GM12864 (cell line): ENCODE measurements at regions not wholly inside any gene's neighbourhood (a gene's known extent, or its start where the extent isn't known, plus 50 kb on each side); places are given as distances from the start of the nearest gene placed in this dataset.

Experiments used
- DNase-seq: peaks from one replicate; pipeline ENCODE4 v3.0.0-alpha.2; 2011; ENCODE audit warnings: low read depth
- H3K4me3 ChIP-seq: 2 replicates; pipeline ENCODE4 v1.5.1; 2011; ENCODE audit warnings: mild to moderate bottlenecking, low read depth, low read length, control low read depth
- CTCF ChIP-seq: IDR thresholded peaks from 2 replicates; pipeline ENCODE4 v1.5.1; 2011; ENCODE audit warnings: low read depth, mild to moderate bottlenecking, moderate library complexity, low read length, control low read depth, inconsistent platforms; ENCODE audit errors: missing control alignments

DNA sequence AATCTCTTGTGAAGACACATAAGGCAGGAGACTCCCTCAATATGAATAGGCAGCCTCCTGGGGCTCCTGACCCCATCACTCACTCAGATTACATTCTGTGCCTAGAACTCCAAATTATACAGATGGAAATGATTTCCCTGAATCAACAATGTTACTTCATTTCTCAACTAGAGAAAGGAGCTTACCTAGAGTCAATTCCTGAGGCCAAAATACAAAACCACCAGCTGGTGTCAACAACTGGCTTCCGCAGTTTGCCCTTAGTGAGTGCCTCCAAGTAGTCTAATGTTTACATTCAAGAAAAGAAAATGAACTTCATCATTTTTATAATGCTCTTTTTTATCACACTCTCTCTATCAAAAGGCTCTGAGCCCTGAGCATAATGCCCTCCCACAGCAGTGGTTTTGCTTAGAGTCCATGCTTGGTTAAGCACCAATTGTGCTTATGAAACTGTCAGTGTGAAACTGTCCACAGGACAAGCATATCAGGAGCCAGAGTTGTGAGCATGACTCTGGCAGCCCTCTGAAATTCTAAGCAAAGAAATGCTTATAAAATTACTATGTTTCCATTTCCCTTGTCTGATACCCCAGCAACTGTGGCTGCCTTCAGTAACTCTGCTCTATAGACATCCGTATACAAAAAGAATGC lies 305.7 kb upstream of the PKDCC start:
- H3K4me3 ChIP-seq, result no peak overlapping the region
- TF ChIP-seq CTCF, result no peak

DNA sequence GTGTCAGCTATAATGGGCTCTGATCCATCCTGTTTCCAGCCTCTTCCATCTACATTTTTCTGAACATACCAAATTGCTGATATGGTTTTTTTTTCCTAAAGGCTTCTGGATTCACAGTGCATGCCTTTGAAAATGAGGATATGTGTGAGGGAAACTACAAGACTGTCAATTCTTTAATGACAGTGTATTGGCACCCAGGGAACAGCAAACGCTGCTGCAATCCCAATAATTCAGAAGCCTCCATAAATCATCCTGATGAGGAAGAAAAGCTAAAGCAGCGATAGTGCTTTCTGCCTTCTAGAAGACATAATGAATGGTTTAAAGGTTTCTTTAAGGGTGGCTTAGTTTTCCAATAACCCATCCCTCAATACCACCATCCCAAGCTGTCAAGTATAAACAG lies 304.5 kb upstream of the PKDCC start:
- no peak overlapping the region for H3K4me3 ChIP-seq
- no peak for TF ChIP-seq CTCF
- DNase-seq, result no peak

More for the DNA sequence above, 305.7 kb upstream of the PKDCC start:
- peak; percentile 15 for DNase-seq

- no peak overlapping the region for H3K4me3 ChIP-seq
- TF ChIP-seq CTCF, result no peak
- no peak for DNase-seq
Measured at GRCh38 chr2:41750829-41751228, 297.0 kb upstream of the PKDCC start.

DNA sequence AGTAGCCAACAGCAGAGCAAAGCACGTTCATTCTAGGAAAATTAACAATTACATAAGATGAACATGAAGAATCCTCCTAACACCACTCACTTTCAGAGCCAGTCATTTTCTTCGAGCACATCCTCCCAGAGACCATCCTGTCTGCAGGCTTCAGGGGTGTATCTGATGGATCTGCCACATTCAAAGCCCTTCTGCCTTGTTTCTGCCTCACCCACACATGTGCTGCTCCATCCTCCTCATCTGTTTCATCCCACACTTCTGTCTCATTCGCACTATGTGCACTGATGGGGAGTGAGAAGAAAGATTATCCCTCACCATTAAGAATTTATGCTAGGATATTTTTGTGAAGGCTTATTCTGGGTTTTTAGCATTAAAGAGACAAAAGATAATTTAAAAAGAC lies 287.9 kb upstream of the PKDCC start:
- no peak for TF ChIP-seq CTCF
- DNase-seq, result no peak
- no peak overlapping the region for H3K4me3 ChIP-seq

DNA sequence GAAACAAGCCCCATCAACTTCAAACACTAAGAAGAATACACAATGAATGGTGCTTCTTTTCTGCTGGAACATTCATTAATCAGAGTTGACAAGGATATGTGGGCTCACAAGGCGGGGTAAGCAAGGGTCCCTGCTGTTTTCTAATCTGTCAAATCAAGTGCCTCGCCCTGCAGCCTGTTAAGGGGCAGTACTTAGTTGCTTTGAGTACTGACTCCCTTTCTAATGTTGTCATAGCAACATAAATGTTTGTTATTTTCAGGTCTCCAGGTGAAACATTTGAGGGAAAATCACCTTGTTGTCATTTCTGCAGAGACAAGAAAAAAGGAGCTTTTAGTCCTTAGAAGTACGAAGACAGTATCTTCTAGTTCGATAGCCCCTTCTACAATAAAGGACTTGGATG lies 284.7 kb upstream of the PKDCC start:
- no peak overlapping the region for H3K4me3 ChIP-seq
- no peak for DNase-seq
- no peak for TF ChIP-seq CTCF

DNA sequence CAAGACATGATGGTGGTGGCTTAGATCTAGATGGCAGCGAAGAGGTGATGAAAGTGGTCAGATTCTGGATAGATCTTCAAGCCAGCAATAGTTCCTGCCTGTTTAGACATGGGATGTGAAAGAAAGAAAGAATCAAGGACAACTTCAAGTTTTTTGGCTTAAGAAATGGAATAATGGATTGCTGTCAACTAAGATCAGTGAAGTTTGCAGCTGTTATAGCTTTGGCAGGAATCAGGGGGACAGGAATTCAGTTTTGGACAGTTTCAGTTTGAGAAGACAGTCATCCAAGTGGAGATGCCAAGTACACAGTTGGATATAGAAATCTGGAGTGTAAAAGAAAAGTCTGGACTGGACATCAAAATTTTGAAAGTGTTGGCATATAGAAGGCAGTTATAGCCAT lies 283.7 kb upstream of the PKDCC start:
- H3K4me3 ChIP-seq, result no peak overlapping the region
- no peak for TF ChIP-seq CTCF
- DNase-seq, result no peak

GRCh38 chr2:41764919-41765318 lies 282.9 kb upstream of the PKDCC start:
- DNase-seq, result no peak
- H3K4me3 ChIP-seq, result no peak overlapping the region
- TF ChIP-seq CTCF, result no peak
